KOPT-K1 (cell line): ENCODE measurements at regions not wholly inside any gene's neighbourhood (a gene's known extent, or its start where the extent isn't known, plus 50 kb on each side); places are given as distances from the start of the nearest gene placed in this dataset.

ENCODE experiments used
- H3K27ac ChIP-seq: fragments of 200-600 bp; sonication (generic); 2 replicates; pipeline ENCODE4 v1.5.1; 2016; ENCODE audit warnings: antibody characterized with exemption, mild to moderate bottlenecking, low read depth, low read length; ENCODE audit not compliant: poor library complexity, severe bottlenecking
- H3K36me3 ChIP-seq: fragments of 200-600 bp; sonication (generic); 2 replicates; pipeline ENCODE4 v1.5.1; 2017; ENCODE audit warnings: antibody characterized with exemption, mild to moderate bottlenecking, low read length, moderate library complexity; ENCODE audit not compliant: insufficient read depth
- H3K9me3 ChIP-seq: fragments of 200-600 bp; sonication (generic); 2 replicates; pipeline ENCODE4 v1.5.1; 2017; ENCODE audit warnings: antibody characterized with exemption, low read length, mild to moderate bottlenecking; ENCODE audit not compliant: insufficient read depth, poor library complexity, severe bottlenecking

- Histone ChIP-seq H3K9me3 (no peaks in the 10 kb centered on the region), H3K27ac (no peak overlapping the region), H3K36me3 (no peaks in the 10 kb centered on the region)
Measured at GRCh38 chr2:123163398-123163797, 861.7 kb upstream of the CNTNAP5 start.

DNA sequence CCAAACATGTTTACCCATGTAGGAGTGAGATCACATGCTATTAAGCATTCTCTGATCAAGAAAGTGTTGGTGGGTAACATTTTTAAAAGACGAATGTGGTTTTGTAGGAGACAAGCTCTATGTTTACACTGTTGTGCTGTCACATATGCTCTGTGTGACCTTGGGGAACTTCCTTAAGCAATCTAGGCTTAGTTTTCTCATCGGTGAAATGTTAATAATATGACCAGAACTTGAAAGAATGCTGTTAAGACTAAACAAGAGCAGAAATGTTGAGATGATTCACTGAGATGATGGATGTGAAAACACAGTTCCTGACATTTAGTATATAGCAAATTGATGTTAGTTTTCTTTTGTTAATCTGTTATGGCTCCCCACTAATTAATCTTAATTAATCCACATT lies 860.9 kb upstream of the CNTNAP5 start:
- H3K9me3 ChIP-seq = no peaks in the 10 kb centered on the region
- no peaks in the 10 kb centered on the region for H3K36me3 ChIP-seq
- no peak overlapping the region for H3K27ac ChIP-seq

GRCh38 chr2:123165616-123166015 lies 859.5 kb upstream of the CNTNAP5 start:
- Histone ChIP-seq H3K27ac (no peak overlapping the region), H3K9me3 (no peaks in the 10 kb centered on the region), H3K36me3 (no peaks in the 10 kb centered on the region)

DNA sequence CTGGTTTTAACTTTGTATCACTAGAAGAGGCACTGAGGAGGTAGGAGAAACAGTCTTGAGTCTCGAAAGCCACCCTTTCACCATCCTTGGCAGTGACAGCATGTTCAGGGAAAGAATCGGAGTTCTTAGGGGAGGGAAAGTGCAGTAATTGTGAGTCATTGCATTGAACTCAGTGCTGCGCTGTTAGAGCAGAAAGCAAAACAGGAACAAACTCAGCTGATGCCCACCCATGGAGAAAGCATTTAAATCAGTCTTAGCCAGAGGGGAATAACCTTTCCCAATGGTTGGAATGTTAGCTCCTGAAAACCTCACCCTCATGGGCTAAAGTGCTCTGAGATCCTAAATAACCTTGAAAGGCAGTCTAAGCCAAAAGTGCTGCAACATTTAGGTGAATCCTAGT lies 845.6 kb upstream of the CNTNAP5 start:
- Histone ChIP-seq H3K9me3 (no peaks in the 10 kb centered on the region), H3K27ac (no peak overlapping the region), H3K36me3 (no peaks in the 10 kb centered on the region)

DNA sequence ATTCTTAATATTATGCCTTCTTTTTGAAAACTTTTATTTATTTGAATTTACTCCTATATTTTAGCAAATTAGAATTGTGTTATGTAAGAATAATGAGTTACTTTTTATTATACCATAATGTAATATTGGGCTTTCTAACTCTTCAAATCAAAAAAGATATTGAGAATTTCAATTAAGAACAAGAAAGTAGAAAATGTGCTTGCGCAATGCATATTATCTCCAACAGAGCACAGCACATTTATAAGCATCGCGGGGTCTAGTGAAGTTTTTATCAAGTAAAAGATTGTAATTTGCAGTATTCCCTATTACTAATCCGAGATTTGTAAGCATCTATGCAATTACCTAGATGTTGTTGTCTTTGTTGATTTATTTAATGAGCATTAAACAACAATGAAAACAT lies 829.1 kb upstream of the CNTNAP5 start:
- Histone ChIP-seq H3K36me3 (no peaks in the 10 kb centered on the region), H3K27ac (no peak overlapping the region), H3K9me3 (no peaks in the 10 kb centered on the region)

GRCh38 chr2:123200035-123200434 lies 825.1 kb upstream of the CNTNAP5 start:
- Histone ChIP-seq H3K36me3 (no peaks in the 10 kb centered on the region), H3K9me3 (no peaks in the 10 kb centered on the region), H3K27ac (no peak overlapping the region)

DNA sequence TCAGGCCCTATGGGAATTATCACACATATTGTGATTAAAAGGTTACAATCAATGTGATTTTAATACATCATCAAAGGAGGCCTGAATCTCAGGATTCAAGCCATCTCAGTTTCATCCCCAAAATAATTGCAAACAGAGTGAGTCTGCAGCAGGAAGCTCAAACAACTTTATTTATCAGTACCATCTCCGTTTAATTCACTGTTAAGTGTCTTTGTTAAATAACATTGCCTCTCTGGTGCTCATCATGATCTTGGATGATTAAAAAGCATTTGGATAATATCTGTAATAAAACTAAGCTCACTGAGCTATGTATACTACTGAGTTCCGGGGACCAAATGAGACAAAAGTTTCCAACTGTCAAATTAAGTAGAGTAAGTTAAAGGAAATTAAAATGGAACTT lies 817.8 kb upstream of the CNTNAP5 start:
- Histone ChIP-seq H3K36me3 (no peaks in the 10 kb centered on the region), H3K9me3 (no peaks in the 10 kb centered on the region), H3K27ac (no peak overlapping the region)

DNA sequence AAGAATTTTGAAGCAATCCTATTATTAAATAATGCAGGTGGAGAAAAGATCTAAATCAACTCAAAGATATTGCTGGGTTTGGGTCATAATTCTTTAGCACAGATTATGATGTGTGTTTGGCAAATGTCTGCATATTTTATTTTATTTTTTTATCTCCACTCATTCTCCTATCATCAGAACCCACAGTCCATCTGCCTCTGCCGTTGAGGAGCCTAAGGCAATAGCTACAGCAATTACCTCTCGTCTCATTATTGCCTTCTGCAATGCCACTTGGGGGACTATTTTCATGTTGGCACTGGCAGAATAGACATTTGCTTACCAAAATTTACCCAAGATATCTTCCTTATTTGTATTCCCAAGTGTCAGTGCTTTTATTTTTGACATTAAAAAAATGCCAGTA lies 815.9 kb upstream of the CNTNAP5 start:
- H3K36me3 ChIP-seq = no peaks in the 10 kb centered on the region
- no peak overlapping the region for H3K27ac ChIP-seq
- no peaks in the 10 kb centered on the region for H3K9me3 ChIP-seq

GRCh38 chr2:123211181-123211580 lies 813.9 kb upstream of the CNTNAP5 start:
- H3K27ac ChIP-seq = no peak overlapping the region
- no peaks in the 10 kb centered on the region for H3K36me3 ChIP-seq
- no peaks in the 10 kb centered on the region for H3K9me3 ChIP-seq

DNA sequence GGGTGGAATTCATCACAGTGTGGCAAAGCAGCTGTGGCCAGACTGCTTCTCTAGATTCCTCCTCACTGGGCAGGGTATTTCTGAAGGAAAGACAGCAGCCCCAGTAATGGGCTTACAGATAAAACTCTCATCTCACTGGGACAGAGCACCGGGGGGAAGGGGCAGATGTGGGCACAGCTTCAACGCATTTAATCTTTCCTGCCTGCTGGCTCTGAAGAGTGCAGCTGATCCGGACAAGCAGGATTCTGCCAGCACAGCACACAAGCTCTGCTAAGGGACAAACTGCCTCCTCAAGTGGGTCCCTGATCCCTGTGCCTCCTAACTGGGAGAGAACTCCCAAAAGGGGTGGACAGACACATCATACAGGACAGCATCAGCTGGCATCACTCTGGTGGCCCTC lies 779.9 kb upstream of the CNTNAP5 start:
- Histone ChIP-seq H3K36me3 (no peaks in the 10 kb centered on the region), H3K9me3 (no peaks in the 10 kb centered on the region), H3K27ac (no peak overlapping the region)

GRCh38 chr2:123258877-123259539 lies 766.1 kb upstream of the CNTNAP5 start:
- Histone ChIP-seq H3K27ac (no peak overlapping the region), H3K36me3 (no peaks in the 10 kb centered on the region), H3K9me3 (no peaks in the 10 kb centered on the region)

GRCh38 chr2:123262856-123263255 lies 762.2 kb upstream of the CNTNAP5 start:
- H3K36me3 ChIP-seq = no peaks in the 10 kb centered on the region
- H3K9me3 ChIP-seq = no peaks in the 10 kb centered on the region
- no peak overlapping the region for H3K27ac ChIP-seq

DNA sequence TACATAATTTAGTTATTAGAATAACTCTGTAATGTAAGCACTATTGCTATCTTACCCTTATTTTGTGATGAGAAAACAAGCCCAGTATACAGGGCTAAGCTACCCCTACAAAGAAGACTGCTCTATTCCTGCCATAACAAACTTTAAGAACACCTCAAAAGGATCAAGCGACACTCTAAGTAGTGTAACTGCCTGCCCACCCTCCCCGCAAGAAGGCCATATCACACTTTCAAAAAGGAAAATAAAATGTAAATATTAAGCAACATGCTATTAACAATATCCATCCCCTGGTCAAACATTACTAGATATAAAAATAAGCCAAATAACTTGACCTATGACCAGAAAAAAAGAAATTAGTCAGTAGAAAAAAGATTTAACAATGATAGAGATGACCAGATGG lies 741.7 kb upstream of the CNTNAP5 start:
- no peaks in the 10 kb centered on the region for H3K36me3 ChIP-seq
- no peaks in the 10 kb centered on the region for H3K9me3 ChIP-seq
- H3K27ac ChIP-seq = no peak overlapping the region

GRCh38 chr2:123303731-123304130 lies 721.4 kb upstream of the CNTNAP5 start:
- Histone ChIP-seq H3K27ac (no peak overlapping the region), H3K9me3 (no peaks in the 10 kb centered on the region)

More at GRCh38 chr2:123303731-123304130, 721.4 kb upstream of the CNTNAP5 start:
- H3K36me3 ChIP-seq = no peaks in the 10 kb centered on the region
